ENCODE measurements at regions not wholly inside any gene's neighbourhood (a gene's known extent, or its start where the extent isn't known, plus 50 kb on each side); places are given as distances from the start of the nearest gene placed in this dataset.

- Histone ChIP-seq H3K4me3 (no peak overlapping the region), H3K27me3 (replicated peaks in 1 of 7) (no peaks in the 10 kb centered on the region), H3K4me1 (no peaks in the 10 kb centered on the region), H3K36me3 (no peaks in the 10 kb centered on the region), H3K27ac (no peak overlapping the region), H3K9me3 (no peaks in the 10 kb centered on the region)
- DNase-seq = no peak
- 66 to 81% (median 77%) methylated on average over 3 of the region's 3 CpGs for WGBS, 5 donors
- TF ChIP-seq POLR2AphosphoS5 (IDR thresholded peaks at IDR 0.05) (no peak), CTCF (IDR thresholded peaks at IDR 0.05 in 8 of 11, conservative IDR thresholded peaks at IDR 0.05 in 3 of 11) (no peak), POLR2A (IDR thresholded peaks at IDR 0.05) (no peak)
- intact Hi-C loops (cut with DNase I; ENCODE audit: low total_unique reads) = no loop called here
These were observed 1466.0 kb upstream of the CELF4 start for GRCh38 chr18:39031647-39032046.

GRCh38 chr18:39030124-39030655, 1464.6 kb upstream of the CELF4 start:
- DNase-seq = no peak
- no peak for TF ChIP-seq POLR2AphosphoS5 (IDR thresholded peaks at IDR 0.05)
- TF ChIP-seq POLR2A (IDR thresholded peaks at IDR 0.05) = no peak
- no peak for TF ChIP-seq CTCF (IDR thresholded peaks at IDR 0.05 in 8 of 11, conservative IDR thresholded peaks at IDR 0.05 in 3 of 11)
- Histone ChIP-seq H3K4me1 (no peaks in the 10 kb centered on the region), H3K27me3 (replicated peaks in 1 of 7) (no peaks in the 10 kb centered on the region), H3K4me3 (no peak overlapping the region), H3K27ac (no peak overlapping the region), H3K9me3 (no peaks in the 10 kb centered on the region), H3K36me3 (no peaks in the 10 kb centered on the region)
- 73 to 86% (median 80%) methylated on average over 2 of the region's 2 CpGs for WGBS, 5 donors
- intact Hi-C loops (cut with DNase I; ENCODE audit: low total_unique reads) = no loop called here

- Histone ChIP-seq H3K4me1 (no peaks in the 10 kb centered on the region), H3K27ac (no peak overlapping the region), H3K9me3 (no peaks in the 10 kb centered on the region), H3K4me3 (no peak overlapping the region), H3K27me3 (replicated peaks in 1 of 7) (no peaks in the 10 kb centered on the region), H3K36me3 (no peaks in the 10 kb centered on the region)
- 43 to 93% (median 74%) methylated on average over 2 of the region's 2 CpGs for WGBS, 5 donors
- DNase-seq = no peak
- TF ChIP-seq CTCF (IDR thresholded peaks at IDR 0.05 in 8 of 11, conservative IDR thresholded peaks at IDR 0.05 in 3 of 11) (no peak), POLR2A (IDR thresholded peaks at IDR 0.05) (no peak), POLR2AphosphoS5 (IDR thresholded peaks at IDR 0.05) (no peak)
- intact Hi-C loops (cut with DNase I; ENCODE audit: low total_unique reads) = no loop called here
These were observed 1459.9 kb upstream of the CELF4 start for GRCh38 chr18:39025531-39025930.

- H3K27ac ChIP-seq = no peak overlapping the region
- no peak overlapping the region for H3K4me3 ChIP-seq
- H3K4me1 ChIP-seq = no peaks in the 10 kb centered on the region
- TF ChIP-seq POLR2A (IDR thresholded peaks at IDR 0.05) (no peak), POLR2AphosphoS5 (IDR thresholded peaks at IDR 0.05) (no peak), CTCF (IDR thresholded peaks at IDR 0.05 in 8 of 11, conservative IDR thresholded peaks at IDR 0.05 in 3 of 11) (no peak)
- H3K9me3 ChIP-seq = peaks cover 0 to 13% (median 10%) of the 10 kb centered on the region in 8 donors
- no peaks in the 10 kb centered on the region for H3K36me3 ChIP-seq
- DNase-seq = no peak
- H3K27me3 ChIP-seq (replicated peaks in 1 of 7) = no peaks in the 10 kb centered on the region
- intact Hi-C loops (cut with DNase I; ENCODE audit: low total_unique reads) = no loop called here
- WGBS, 5 donors = 68 to 82% (median 74%) methylated on average over 3 of the region's 3 CpGs
These were observed 1454.4 kb upstream of the CELF4 start for GRCh38 chr18:39019989-39020388.
